Thyroid gland (tissue), 4 donors: ENCODE measurements at regions not wholly inside any gene's neighbourhood (a gene's known extent, or its start where the extent isn't known, plus 50 kb on each side); places are given as distances from the start of the nearest gene placed in this dataset.

Experiments
- DNase-seq, 2 donors: peaks; one replicate each; pipeline ENCODE4 v3.0.0-alpha.2; 2019
- H3K27ac ChIP-seq, 3 donors: fragments of 200-600 bp; sonication (generic); 1 replicate in 2 of 3; 2 replicates in 1 of 3; pipeline ENCODE4 v1.5.1; 2016 to 2019; ENCODE audit warnings: mild to moderate bottlenecking in 1 of 3, moderate library complexity in 1 of 3
- H3K27me3 ChIP-seq: fragments of 200-600 bp; sonication (generic); one replicate; pipeline ENCODE4 v1.5.1; 2019
- H3K36me3 ChIP-seq, 2 donors: fragments of 200-600 bp; sonication (generic); one replicate each; pipeline ENCODE4 v1.5.1; 2016 to 2019
- H3K4me1 ChIP-seq, 2 donors: fragments of 200-600 bp; sonication (generic); one replicate each; pipeline ENCODE4 v1.5.1; 2017 to 2019
- H3K4me3 ChIP-seq, 3 donors: fragments of 200-600 bp; sonication (generic); replicated peaks in 1 of 3; 1 replicate in 2 of 3; 2 replicates in 1 of 3; pipeline ENCODE4 v1.5.1; 2016; ENCODE audit warnings: mild to moderate bottlenecking in 1 of 3
- H3K9me3 ChIP-seq: fragments of 200-600 bp; sonication (generic); one replicate; pipeline ENCODE4 v1.5.1; 2017
- POLR2A ChIP-seq, 2 donors: fragments of 450-650 bp; IDR thresholded peaks; one replicate each; pipeline ENCODE4 v1.6.1; 2017; ENCODE audit warnings: antibody characterized with exemption in 2 of 2, mild to moderate bottlenecking in 2 of 2, moderate library complexity in 1 of 2
- WGBS, 2 donors: methylation state at CpG; one replicate each; pipeline ENCODE4 v1.1.5; 2017; 5-methylcytosine and 5-hydroxymethylcytosine counted together
- intact Hi-C: fragments of 100-400 bp; cut with DNase I; formaldehyde crosslinking; loops from one replicate; pipeline ENCODE4 v1.15.1; 2023
- TF ChIP-seq, protein P1 (sequence below), 6 experiments: fragments of 200-600 bp in 3 of 6; fragments of 450-650 bp in 3 of 6; sonication (generic) in 3 of 6; IDR thresholded peaks; one replicate each; pipeline ENCODE4 v1.5.1; 2016 to 2019; ENCODE audit warnings: antibody characterized with exemption in 6 of 6, mild to moderate bottlenecking in 2 of 6, inconsistent platforms in 1 of 6, moderate library complexity in 1 of 6

DNA sequence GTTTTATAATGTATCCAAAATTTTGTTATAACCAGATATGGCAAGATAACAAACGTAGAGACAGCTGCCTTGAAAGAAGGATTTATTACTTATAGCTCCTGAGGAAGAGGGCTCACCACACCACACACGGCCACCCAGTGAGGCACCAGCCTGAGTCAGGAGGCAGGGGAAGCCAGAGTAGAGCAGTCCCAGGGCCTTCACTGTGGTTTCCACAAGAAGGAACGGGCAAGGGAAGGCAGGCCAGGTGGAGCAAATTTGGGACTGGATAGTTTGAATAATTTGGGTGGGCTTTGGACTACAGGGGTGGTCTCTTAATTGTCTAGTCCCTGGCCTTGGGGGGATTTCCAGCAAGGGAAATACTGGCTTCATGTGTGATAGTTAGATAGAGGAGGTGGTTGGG, 72.5 kb downstream of the RRAGC start:
- Histone ChIP-seq H3K9me3 (no peaks in the 10 kb centered on the region), H3K27me3 (no peaks in the 10 kb centered on the region), H3K36me3 (no peaks in the 10 kb centered on the region), H3K27ac (no peak overlapping the region), H3K4me1 (no peaks in the 10 kb centered on the region), H3K4me3 (no peak overlapping the region)
- TF ChIP-seq POLR2A (IDR thresholded peaks at IDR 0.05), result no peak
- TF ChIP-seq, protein P1, sequence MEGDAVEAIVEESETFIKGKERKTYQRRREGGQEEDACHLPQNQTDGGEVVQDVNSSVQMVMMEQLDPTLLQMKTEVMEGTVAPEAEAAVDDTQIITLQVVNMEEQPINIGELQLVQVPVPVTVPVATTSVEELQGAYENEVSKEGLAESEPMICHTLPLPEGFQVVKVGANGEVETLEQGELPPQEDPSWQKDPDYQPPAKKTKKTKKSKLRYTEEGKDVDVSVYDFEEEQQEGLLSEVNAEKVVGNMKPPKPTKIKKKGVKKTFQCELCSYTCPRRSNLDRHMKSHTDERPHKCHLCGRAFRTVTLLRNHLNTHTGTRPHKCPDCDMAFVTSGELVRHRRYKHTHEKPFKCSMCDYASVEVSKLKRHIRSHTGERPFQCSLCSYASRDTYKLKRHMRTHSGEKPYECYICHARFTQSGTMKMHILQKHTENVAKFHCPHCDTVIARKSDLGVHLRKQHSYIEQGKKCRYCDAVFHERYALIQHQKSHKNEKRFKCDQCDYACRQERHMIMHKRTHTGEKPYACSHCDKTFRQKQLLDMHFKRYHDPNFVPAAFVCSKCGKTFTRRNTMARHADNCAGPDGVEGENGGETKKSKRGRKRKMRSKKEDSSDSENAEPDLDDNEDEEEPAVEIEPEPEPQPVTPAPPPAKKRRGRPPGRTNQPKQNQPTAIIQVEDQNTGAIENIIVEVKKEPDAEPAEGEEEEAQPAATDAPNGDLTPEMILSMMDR (IDR thresholded peaks at IDR 0.05), result no peak
- intact Hi-C loops, result no loop called here
- no peak for DNase-seq
- WGBS, 2 donors, result 82 to 84% methylated on average over 3 of the region's 3 CpGs

DNA sequence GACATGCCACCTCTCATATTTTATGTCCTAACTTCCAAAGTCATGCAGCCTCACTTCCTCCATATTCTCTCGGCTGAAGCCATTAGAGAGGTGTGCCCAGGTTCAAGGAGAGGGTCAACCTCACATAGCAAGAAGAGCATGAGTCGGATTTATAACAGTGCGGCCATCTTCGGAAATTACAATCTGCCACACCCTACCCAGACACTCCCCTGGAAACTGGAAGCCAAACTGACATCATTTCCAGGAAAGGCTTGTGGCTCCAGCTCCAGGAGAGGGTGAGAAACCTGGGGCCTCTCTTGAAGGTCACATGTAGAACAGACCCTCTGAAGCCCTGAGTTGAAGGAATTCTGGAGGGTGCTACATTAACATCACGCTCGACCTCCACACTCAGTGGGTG, 73.5 kb downstream of the RRAGC start:
- intact Hi-C loops, result no loop called here
- no peak for TF ChIP-seq POLR2A (IDR thresholded peaks at IDR 0.05)
- TF ChIP-seq, protein P1 (IDR thresholded peaks at IDR 0.05), result no peak
- H3K4me1 ChIP-seq, result no peaks in the 10 kb centered on the region
- H3K9me3 ChIP-seq, result no peaks in the 10 kb centered on the region
- H3K4me3 ChIP-seq, result no peak overlapping the region
- H3K27ac ChIP-seq, result no peak overlapping the region
- 79 to 84% methylated on average over 6 of the region's 6 CpGs for WGBS, 2 donors
- no peak for DNase-seq
- no peaks in the 10 kb centered on the region for H3K36me3 ChIP-seq
- H3K27me3 ChIP-seq, result no peaks in the 10 kb centered on the region

DNA sequence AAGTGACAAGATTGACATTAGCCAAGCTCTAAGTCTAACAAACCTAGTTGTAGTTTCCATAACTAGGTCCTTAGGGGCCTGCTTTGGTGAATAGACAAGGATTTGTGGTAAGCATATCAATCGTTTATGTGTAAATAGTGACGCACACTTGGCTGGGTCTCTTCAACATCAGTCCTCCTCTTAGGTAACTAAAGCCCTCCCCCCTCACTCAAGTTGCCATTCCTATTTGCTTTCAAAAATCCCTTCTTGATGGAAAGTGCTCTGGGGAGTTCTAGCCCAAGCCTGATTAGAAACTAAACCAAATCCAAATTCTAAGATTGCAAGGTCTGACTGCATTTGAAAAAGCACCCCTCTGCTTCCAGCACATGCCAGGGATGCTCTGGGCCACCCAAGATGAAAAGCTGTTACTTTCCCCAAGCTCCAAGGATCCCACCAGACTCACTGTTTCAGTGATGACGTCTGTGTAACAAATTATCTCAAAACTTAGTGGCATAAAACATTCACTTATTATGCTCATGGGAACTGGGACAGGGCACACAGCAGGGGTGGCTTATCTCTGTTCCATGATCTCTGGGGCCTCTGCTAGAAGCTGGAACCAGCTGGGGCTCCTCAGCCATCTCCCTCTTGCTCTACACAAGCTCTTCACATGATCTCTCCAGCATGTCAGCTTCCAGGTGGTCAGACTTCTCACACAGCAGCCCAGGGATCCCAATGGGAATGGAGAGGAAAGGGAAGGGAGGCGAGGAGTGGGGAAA, 74.1 kb downstream of the RRAGC start:
- no peak overlapping the region for H3K27ac ChIP-seq
- DNase-seq, result no peak
- 60 to 64% methylated on average over 4 of the region's 4 CpGs for WGBS, 2 donors
- H3K4me1 ChIP-seq, result no peaks in the 10 kb centered on the region
- no peak overlapping the region for H3K4me3 ChIP-seq
- TF ChIP-seq, protein P1 (IDR thresholded peaks at IDR 0.05), result no peak
- TF ChIP-seq POLR2A (IDR thresholded peaks at IDR 0.05), result no peak
- intact Hi-C loops, result no loop called here
- no peaks in the 10 kb centered on the region for H3K36me3 ChIP-seq
- H3K9me3 ChIP-seq, result no peaks in the 10 kb centered on the region
- H3K27me3 ChIP-seq, result no peaks in the 10 kb centered on the region

DNA sequence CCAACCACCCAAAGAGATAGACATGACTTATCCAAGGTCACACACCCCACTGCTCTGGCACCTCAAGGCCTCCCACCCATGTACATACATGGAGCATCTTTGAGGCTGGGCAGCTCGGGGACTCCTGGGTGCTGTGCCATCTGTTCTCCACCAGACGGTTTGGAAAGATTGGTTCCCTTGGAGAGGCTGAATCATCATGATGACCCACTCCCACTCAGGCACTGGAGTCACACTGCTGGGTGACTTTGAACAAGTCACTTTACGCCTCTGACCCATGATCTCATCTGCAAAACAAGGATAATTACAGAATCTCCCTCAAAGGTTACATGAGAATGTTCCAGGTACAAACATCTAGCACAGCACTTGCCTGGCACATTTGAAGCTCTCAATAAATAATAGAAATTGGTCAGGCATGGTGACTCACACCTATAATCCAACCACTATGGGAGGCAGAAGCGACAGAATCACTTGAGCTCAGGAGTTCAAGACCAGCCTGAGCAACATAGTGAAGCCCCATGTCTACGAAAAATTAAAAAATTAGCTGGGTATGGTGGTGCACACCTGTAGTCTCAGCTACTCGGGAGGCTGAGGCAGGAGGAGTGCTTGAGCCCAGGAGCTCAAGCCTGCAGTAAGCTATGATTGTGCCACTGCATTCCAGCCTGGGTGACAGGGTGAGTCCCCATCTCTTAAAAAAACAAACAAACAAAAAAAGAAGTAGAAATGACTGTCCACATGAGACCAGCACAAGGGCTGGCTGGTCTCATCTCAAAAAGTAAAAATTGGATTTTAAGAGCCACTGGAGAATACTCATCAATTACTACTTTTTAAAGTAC, 74.9 kb downstream of the RRAGC start:
- intact Hi-C loops, result no loop called here
- TF ChIP-seq, protein P1 (IDR thresholded peaks at IDR 0.05), result no peak
- TF ChIP-seq POLR2A (IDR thresholded peaks at IDR 0.05), result no peak
- Histone ChIP-seq H3K4me3 (no peak overlapping the region), H3K9me3 (no peaks in the 10 kb centered on the region), H3K4me1 (no peaks in the 10 kb centered on the region), H3K36me3 (no peaks in the 10 kb centered on the region), H3K27ac (no peak overlapping the region), H3K27me3 (no peaks in the 10 kb centered on the region)
- WGBS, 2 donors, result 92 to 97% methylated on average over 6 of the region's 6 CpGs
- DNase-seq, result no peak
